ENCODE measurements at regions not wholly inside any gene's neighbourhood (a gene's known extent, or its start where the extent isn't known, plus 50 kb on each side); places are given as distances from the start of the nearest gene placed in this dataset.

DNA sequence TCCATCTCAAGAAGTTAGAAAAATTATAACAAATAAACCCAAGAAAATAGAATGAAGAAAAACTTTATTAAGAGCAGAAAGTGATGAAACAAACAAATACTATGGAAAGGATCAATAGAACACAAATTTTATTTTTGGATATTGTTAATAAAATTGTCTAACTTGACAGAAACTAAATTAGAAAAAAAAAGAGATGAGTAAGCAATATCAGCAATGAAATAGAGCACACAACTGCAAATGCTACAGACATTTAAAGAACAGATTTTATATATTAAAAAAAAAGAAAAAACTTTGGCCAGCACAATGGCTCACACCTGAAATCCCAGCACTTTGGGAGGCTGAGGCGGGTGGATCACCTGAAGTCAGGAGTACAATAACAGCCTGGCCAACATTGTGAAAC is 628.0 kb downstream of the EPHA7 start:
- DNase-seq, result no peak

DNA sequence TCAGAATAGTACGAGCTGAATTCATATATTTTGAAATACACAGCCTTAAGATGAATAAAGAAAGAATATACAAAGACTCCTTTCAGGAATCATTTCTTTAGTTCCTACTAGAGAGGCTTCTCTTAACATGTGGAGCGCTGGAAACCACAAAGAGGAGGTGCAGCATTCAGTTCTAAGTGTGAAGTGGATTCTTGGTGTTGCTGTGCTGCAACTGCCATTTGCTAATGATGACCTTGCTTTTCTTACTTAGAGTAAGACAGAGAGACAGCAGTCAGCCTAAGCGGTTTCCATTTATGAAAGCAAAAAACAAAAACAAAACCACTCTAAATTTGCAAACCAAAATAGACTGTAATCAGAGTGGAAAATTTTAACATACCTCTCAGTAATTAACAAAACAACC is 629.0 kb downstream of the EPHA7 start:
- peak; percentile 2 for DNase-seq

DNA sequence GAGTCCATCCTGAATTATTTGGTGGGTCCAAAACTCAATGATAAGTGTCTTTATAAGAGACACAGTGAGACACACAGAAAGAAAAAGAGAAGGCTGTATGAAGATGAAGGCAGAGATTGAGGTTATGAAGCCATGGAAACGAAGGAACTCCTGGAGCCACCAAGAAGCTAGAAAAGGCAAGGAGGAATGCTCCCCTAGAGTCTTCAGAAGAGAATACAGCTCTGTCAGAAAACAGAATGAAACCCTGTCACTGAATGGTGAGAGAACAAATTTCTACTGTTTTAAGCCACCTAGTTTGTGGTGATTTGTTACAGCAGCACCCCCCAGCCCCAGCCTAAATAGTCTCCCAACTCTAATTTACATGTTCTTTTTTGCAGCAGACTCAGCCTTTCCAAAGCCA is 635.1 kb downstream of the EPHA7 start:
- no peak for DNase-seq

DNA sequence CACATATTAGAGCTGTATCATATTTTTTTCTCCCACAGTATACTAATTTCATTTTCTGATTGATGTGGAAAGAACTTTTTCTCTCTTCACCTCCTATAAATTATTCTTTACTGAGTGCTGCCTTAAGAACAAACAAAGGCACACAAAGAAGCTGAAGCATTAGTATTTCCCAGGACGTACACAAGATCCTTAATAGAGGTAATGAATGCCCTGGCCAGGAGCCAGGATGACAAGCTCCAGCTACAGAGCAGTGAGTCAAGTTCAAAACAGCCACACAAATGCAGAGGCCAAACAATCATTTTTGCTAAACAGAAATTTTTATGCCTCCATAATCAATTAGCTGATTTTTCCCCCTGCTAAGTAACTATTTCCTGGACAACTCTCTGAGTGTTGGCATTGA is 639.6 kb downstream of the EPHA7 start:
- peak; percentile 58 for DNase-seq

DNA sequence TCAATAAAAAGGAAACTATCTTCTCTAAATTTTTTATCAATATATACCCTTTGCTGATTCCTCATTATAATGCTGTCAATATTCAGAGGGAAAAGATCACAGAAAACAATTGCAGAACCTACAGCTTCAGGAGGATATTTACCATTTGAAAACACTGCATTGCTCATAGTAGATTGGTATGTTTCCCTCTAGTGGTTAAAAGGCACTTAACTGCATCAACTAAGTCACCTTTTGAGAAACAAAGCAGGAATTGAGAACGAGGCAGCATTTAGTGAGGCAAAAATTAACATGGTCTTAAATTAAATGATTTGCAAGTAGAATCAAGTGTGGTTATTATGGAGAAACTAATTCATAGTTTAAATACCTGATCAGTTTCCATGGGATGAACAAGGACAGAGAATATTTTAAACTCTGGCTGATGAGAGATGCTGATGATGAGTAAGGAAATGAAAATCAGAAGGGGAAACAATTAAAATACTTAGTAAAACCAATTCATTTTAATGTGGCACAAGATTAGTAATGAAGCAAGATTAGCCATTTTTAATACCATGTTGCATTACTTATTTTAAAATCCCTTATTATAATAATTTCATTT is 642.1 kb downstream of the EPHA7 start:
- peak; percentile 1 for DNase-seq

DNA sequence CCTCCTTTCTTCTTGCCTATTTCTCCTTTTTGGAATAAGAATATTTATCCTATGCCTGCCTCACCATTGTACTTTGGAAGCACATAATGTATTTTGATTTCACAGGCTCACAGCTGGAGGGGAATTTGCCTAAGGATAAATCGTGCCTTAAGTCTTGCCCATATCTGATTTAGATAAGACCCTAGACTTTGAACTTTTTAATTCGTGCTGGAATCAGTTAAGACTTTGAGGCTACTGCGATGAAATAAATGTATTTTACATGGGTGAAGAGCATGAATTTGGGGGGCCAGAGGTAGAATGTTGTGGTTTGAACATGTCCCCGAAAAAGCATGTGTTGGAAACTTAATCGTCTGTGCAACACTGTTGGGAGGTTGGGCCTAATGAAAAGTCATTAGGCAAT is 648.8 kb downstream of the EPHA7 start:
- DNase-seq, result no peak

DNA sequence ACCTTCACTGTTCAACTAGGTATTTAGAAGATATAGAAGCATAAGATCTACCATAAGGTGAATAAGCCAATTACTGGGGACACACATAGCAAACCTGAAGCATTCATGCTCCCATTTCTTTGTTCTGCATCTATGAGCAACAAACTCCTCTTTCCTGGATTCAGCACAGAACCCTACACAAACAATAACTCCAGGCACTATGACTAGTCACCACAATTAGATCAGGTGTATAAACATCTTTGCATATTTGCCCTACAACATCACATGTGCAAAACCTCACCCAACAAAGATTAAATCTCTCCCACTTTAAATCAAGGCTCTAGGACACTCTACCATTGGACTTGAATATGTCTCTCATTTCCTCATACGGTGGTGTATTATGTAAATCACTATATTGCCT is 652.3 kb downstream of the EPHA7 start:
- no peak for DNase-seq

DNA sequence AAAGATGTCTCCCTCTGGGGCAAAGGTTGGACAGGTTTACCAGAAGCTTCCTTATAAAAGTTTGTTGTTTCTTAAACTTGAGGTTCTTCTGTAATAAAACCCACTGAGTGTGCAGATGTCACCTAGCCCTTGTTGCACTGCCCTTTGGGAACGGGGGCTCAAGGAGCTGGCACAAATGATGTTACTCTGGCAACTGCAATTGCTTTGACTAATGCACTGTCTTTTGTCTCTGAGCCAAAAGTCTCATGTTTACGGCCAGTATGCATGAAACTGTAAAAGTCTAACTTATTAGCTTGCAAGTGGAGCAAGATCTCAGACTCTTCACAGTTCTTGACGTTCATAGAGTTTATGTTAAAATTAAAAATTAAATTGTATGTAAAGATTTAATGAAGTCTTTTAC is 655.7 kb downstream of the EPHA7 start:
- DNase-seq, result no peak

DNA sequence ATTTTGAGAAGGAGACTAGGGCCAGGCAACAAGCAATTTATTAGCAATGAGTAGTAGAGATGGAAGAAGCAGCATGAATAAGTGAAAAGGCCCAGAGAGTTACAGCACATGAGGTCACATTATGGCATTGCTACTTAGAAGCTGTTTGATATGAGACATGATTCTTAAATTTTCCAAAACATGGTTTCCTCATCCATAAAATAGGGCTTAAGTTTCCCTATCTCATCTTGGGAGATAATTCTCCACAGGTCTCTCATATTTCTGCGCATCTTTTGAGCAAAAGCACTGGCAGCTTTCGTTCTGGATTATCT is 656.1 kb downstream of the EPHA7 start:
- no peak for DNase-seq

DNA sequence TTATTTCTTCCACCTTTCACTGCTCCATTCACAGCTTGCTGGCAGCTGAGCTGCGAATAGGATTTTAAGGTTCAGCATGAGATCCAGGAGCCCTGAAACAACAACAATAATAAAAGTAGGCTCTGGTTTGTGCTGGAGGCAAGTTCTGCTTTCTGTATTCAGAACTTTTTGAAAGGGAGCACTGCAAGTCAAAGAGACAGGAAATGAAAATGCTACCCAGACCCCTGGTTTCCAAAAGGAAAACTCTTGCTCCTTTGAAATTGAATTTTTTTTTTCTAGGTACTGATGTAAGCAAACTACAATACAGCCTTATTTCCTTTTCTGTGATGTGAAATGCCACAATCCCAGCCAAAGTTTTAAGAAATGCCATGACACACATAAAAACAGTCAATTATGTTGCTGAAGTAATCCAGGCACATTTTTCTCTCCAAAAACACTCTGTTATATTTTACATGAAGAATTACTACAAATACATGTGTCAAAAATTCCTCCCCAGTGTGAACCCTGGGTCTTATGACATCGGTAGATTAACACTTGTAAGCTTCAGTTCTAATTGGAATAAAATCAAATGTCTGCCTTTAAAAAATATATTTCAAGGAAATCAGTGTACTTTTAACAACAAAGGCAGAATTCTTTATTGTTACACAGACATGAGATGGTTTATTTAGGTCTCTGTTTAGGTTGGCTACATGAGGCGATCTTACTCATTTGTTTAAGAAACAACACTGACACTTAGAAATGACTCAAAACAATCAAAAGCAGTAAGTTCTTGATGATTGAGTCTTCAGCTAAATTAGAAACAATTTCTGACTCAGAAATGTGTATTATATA is 656.7 kb downstream of the EPHA7 start:
- no peak for DNase-seq

DNA sequence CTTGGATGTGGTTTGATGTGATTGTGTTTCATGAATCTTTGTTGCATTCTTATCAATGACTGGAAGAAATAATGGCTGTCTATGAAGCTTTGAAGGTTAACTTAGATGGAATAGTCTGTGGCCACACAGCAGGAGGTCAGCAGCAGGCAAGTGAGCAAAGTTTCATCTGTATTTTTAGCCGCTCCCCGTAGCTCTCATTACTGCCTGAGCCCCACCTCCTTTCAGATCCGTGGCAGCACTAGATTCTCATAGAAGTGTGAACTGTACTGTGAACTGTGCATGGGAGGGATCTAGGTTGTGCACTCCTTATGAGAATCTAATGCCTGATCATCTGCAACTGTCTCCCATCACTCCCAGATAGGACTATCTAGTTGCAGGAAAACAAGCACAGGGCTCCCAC is 660.2 kb downstream of the EPHA7 start:
- DNase-seq, result no peak

DNA sequence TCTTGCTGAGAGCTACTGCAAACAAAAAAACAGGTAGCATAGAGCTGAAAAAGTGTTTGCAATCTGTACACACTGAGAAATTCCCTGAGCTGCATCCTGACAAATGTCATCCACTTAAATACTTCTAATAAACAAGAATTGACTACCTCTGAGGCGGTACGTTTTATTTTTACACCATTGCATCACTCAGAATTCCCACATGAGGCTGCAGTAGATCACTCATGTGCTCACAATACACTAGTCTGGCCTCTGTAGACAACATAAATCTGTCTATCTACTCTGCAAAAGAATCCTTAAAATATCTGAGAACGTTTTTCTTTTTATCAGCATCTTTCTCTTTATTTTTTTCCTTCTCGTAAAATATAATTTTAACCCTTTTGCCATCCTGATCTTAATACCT is 661.4 kb downstream of the EPHA7 start:
- DNase-seq, result peak; percentile 33

DNA sequence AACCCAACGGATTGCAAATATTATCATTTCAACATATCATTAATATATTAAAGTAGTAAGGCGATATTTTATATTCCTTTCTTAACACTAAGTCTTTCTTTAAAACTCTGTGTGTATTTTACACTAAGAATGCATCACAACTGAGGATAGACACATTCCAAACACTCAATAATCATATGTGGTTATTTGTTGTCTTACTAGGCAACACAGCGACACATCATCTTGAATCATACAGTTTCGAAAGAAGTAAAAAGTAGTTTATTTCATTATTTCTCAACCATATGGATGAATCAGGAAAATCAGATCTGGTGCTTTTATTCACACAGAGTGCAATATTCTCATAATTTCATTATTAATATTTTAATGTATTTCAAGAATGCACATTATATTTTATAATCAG is 662.4 kb downstream of the EPHA7 start:
- DNase-seq, result no peak

DNA sequence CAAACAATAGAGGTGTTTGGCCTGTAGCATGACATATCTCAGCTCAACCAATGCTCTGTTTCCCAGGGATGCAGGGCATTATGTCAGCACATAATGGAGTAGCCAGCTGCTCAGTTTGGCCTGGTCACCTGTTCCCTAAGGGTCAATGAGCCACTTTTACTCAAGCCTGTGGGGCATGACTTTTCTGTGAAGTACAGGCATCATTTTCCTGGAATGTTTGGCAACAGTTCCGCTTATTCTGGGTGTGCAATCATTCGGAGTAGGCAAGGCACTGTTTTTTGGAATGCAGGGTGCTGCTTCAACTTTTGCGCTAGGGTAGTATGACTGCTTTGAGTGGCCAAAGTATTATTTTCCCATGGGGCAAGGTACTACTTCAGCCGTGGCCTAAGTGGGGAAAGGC is 665.4 kb downstream of the EPHA7 start:
- DNase-seq, result no peak

DNA sequence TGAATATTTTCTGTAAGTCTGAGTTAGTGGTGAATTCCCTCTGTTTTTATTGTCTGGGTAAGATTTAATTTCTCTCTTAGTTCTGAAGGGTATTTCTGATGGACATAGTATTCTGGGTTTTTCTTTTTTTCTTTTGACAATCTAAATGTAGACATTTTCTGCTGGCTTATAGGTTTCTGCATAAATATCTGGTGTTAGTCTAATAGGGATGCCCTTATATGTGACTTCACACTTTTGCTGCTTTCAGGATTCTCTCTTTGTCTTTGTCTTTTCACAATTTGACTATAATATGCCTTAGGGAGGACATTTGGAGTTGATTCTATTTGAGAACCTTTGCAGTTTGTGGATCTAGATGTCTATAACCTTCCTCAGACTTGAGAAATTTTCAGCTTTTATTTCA is 667.2 kb downstream of the EPHA7 start:
- no peak for DNase-seq

DNA sequence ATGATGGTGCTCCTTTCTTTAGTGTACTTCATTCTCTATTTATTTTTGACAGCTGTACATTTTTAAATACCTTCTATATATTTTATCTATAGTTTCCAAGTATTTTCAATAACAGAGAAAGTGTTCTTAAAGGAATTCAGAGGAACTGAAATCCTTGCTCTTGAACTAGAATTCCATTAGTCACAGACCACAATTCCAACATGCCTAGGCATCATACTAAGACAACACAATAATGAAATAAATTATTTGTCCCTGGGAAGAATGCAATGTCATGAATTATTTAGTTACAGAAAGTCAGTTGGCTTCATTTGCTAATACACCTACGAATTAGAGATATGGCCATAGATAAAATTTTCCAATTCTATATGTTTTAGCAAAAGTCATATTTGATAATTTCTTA is 671.2 kb downstream of the EPHA7 start:
- DNase-seq, result no peak

DNA sequence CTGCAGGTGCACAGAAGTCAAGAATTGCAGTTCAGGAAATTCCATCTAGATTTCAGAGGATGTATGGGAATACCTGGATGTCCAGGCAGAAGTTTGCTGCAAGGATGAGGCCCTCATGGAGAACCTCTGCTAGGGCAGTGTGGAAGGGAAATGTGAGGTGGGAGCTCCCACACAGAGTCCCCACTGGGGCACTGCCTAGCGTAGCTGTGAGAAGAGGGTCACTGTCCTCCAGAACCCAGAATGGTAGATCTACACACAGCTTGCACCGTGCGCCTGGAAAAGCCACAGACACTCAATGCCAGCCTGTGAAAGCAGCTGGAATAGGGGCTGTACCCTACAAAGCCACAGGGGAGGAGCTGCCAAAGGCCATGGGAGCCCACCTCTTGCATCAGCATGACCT is 681.4 kb downstream of the EPHA7 start:
- DNase-seq, result no peak

DNA sequence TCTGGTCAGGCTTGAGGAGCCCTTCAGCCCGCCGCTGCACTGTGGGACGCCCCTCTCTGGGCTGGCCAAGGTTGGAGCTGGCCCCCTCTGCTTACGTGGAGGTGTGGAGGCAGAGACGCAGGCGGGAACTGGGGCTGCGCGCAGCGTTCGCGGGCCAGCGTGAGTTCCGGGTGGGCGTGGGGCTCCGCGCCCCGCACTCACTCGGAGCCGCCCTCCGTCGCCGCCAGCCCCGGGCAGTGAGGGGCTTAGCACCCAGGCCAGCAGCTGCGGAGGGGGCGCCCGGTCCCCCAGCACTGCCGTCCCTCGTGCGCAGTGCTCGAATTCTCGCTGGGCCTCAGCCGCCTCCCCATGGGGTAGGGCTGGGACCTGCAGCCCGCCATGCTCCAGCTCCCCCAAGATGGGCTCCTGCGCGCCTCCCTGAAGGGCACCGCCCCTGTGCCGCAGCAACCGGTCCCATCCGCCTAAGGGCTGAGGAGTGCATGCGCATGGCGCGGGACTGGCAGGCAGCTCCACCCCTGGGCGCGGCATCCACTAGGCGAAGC is 695.9 kb downstream of the EPHA7 start:
- no peak for DNase-seq

DNA sequence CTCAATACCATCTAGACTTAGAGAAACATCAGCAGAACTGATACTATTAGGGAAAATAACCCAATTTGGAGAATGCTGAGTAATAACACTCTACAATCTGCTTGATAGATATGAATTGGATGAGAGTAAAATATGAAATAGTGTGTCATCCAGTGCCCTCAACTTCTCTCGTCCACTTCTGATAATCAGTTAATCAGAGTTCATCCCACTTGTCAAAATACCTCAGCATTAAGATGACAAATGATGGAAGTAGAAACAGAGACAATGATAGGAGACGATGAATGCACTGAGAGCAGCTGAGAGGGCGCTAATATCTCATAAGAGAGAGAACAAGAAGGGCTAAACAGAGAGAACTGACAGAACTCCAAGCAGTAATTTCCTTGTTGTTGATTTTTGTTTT is 699.6 kb downstream of the EPHA7 start:
- DNase-seq, result no peak

DNA sequence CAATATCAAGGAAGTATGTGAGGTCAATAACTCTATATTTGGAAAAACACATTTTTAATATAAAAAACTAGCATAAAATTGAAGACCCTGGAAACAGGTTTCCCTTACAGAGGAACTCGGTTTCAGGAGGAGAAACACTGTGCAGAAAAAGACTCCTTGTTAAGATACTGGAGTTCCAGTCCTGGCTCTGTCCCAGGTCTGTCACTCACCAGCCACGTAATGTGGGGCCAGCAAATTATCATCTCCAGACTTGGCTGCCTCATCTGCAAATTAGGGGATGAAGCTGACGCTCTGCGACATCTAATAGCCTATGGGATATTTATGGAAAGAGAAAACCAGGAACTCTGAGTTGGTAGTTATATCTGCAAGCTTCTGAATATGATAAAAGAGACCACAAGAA is 702.7 kb downstream of the EPHA7 start:
- no peak for DNase-seq

DNA sequence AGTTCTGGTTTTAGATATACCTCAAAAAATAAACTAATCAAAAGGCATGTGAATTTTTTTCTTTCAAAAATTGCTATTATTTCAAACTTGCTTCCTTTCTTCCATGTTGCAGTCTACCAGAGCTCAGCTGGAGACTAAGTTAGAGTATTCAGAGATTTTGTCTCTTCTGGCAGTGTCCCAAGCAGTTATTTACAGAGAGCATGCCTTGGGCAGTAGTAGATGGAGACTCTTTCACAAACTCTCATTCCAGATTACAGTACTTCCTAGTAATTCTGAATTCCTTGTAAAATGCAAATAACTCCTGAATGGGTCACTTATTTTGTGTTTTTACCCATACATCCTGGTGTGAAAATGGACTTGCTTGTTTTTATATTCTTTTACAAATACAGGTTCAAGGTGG is 703.4 kb downstream of the EPHA7 start:
- DNase-seq, result no peak

DNA sequence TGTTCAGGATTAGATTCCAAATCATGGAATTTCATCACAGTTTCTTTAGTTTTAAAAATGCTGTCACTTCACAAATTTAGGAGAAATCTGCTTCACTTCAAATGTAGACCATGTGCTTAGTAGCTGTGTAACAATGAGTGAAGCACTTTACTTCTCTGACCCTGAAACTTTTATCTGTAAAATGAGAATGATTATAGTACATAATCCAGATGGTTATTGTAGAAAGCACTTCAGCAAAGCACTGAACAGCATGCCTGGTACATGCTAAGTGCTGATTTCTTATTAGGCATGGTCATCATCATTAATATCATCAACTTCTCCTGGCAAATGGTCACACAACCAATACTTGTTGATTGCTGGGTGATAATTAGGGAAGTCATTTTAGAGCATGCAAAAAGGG is 705.0 kb downstream of the EPHA7 start:
- DNase-seq, result no peak

DNA sequence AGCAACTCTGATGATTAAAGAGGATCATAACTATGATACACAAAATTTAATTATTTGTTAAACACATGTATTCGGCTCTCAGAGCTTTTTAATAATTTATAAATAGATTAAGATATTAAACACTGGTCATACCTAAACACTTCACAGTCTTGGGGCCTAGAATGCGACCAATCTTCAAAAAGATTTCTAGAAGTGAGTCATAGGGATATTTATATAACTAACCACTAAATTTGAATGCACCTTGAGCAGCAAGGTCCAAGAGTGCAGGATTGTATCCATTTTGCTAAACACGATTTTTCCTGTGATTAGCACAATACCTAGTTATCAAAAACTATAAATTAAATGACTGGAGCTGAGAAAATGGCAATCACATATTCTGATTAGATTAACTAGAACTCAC is 709.3 kb downstream of the EPHA7 start:
- no peak for DNase-seq

DNA sequence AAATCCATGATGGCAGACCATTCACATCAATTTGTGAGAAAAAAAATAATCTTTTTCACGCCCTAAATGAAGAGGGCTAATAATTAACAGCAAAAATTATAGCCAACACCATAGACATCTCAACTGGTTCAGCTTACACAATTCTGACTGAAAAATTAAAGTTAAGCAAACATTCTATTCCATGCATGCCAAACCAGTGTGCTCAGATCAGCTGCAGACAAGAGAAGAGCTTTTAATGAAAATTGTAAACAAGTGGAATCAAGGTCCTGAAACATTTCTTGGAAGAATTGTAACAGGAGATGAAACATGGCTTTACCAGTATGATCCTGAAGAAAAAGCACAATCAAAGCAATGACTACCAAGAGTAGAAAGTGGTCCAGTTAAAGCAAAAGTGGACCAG is 710.4 kb downstream of the EPHA7 start:
- no peak for DNase-seq

DNA sequence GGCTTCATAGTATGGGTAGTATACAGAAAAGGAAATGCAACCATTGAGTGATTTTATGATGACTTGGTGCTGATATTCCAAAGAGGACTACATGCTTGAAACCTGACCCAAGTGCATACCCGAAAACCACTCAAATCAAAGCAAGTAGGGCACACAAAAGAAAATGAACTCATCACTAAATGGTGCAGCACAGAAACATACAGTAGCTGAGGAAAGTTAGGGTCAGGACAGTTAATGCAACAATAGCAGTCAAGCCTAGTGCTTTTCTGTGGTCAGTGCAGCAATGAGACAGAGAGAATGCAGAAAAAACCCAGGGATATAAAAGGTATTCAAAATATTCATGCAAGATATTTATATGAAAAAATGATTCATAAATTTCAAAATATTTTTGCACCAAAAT is 711.1 kb downstream of the EPHA7 start:
- no peak for DNase-seq
